Ovary (tissue), 3 donors: ENCODE measurements at regions not wholly inside any gene's neighbourhood (a gene's known extent, or its start where the extent isn't known, plus 50 kb on each side); places are given as distances from the start of the nearest gene placed in this dataset.

ENCODE experiments used
- EP300 ChIP-seq: sonication (generic); formaldehyde crosslinking; IDR thresholded peaks from one replicate; pipeline ENCODE4 v1.6.1; 2017; ENCODE audit warnings: antibody characterized with exemption
- TF ChIP-seq, protein P1 (sequence below), 3 donors: fragments of 450-650 bp in 2 of 3; fragments of 200-600 bp in 1 of 3; IDR thresholded peaks; one replicate each; pipeline versions ENCODE4 v1.5.1 to v1.8.0; 2016 to 2022; ENCODE audit warnings: antibody characterized with exemption in 3 of 3, mild to moderate bottlenecking in 1 of 3
- donor health status: DM: no; HTN: no; CAD: no.

DNA sequence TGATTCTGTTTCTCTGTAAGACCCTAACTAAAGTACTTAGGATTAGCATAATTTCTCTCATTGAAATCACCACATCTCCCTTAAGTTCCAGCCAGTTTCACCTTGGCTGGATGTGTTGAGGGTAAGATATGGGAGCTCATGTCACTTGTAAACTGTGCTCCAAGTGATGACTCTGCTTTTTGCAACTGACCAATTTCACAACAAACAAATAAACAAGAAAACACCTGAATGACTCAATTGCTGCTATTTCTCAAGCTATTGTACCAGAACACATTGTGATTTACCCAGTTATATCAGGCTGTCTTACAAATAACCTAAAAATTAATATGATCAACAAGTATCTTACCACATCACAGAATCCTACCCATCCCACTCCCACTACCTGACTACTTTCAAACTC is 379.1 kb upstream of the KIF2A start:
- TF ChIP-seq, protein P1, sequence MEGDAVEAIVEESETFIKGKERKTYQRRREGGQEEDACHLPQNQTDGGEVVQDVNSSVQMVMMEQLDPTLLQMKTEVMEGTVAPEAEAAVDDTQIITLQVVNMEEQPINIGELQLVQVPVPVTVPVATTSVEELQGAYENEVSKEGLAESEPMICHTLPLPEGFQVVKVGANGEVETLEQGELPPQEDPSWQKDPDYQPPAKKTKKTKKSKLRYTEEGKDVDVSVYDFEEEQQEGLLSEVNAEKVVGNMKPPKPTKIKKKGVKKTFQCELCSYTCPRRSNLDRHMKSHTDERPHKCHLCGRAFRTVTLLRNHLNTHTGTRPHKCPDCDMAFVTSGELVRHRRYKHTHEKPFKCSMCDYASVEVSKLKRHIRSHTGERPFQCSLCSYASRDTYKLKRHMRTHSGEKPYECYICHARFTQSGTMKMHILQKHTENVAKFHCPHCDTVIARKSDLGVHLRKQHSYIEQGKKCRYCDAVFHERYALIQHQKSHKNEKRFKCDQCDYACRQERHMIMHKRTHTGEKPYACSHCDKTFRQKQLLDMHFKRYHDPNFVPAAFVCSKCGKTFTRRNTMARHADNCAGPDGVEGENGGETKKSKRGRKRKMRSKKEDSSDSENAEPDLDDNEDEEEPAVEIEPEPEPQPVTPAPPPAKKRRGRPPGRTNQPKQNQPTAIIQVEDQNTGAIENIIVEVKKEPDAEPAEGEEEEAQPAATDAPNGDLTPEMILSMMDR (IDR thresholded peaks at IDR 0.05): no peak
- no peak for TF ChIP-seq EP300
